ENCODE measurements at regions not wholly inside any gene's neighbourhood (a gene's known extent, or its start where the extent isn't known, plus 50 kb on each side); places are given as distances from the start of the nearest gene placed in this dataset.
A peak's percentile ranks its signal among the peaks of the same experiment; 100 is the strongest.

GRCh38 chr1:99481391-99481996 is 164.4 kb upstream of the PALMD start:
- TF ChIP-seq CTCF (IDR thresholded peaks at IDR 0.05; ENCODE audit: extremely low read depth, missing control alignments), result peak; percentile 29
- peak; percentile 29 for DNase-seq (ENCODE audit: low spot score)

- no peak for TF ChIP-seq CTCF (IDR thresholded peaks at IDR 0.05; ENCODE audit: extremely low read depth, missing control alignments)
Measured at GRCh38 chr1:99482286-99482685, 163.6 kb upstream of the PALMD start.

GRCh38 chr1:99482750-99483149 is 163.2 kb upstream of the PALMD start:
- DNase-seq (ENCODE audit: low spot score), result no peak
- no peak for TF ChIP-seq CTCF (IDR thresholded peaks at IDR 0.05; ENCODE audit: extremely low read depth, missing control alignments)

More at GRCh38 chr1:99482286-99482685, 163.6 kb upstream of the PALMD start:
- DNase-seq (ENCODE audit: low spot score), result no peak

GRCh38 chr1:99490031-99490430 is 155.9 kb upstream of the PALMD start:
- DNase-seq (ENCODE audit: low spot score), result no peak
- no peak for TF ChIP-seq CTCF (IDR thresholded peaks at IDR 0.05; ENCODE audit: extremely low read depth, missing control alignments)

- no peak for TF ChIP-seq CTCF (IDR thresholded peaks at IDR 0.05; ENCODE audit: extremely low read depth, missing control alignments)
- DNase-seq (ENCODE audit: low spot score), result no peak
Measured at GRCh38 chr1:99496067-99496466, 149.8 kb upstream of the PALMD start.

GRCh38 chr1:99497690-99498089 is 148.2 kb upstream of the PALMD start:
- no peak for DNase-seq (ENCODE audit: low spot score)
- TF ChIP-seq CTCF (IDR thresholded peaks at IDR 0.05; ENCODE audit: extremely low read depth, missing control alignments), result no peak

- no peak for TF ChIP-seq CTCF (IDR thresholded peaks at IDR 0.05; ENCODE audit: extremely low read depth, missing control alignments)
- no peak for DNase-seq (ENCODE audit: low spot score)
Measured at GRCh38 chr1:99500541-99500940, 145.4 kb upstream of the PALMD start.

Data from GM20000 (cell line).